GM12801 (cell line): ENCODE measurements at regions not wholly inside any gene's neighbourhood (a gene's known extent, or its start where the extent isn't known, plus 50 kb on each side); places are given as distances from the start of the nearest gene placed in this dataset.

Experiments used
- CTCF ChIP-seq: IDR thresholded peaks from one replicate; pipeline ENCODE4 v1.5.1; 2011; ENCODE audit warnings: control low read depth; ENCODE audit not compliant: insufficient read length; ENCODE audit errors: extremely low read depth

- TF ChIP-seq CTCF, result no peak
Observed at GRCh38 chr3:182683858-182684257, 109.4 kb upstream of the ATP11B start.

DNA sequence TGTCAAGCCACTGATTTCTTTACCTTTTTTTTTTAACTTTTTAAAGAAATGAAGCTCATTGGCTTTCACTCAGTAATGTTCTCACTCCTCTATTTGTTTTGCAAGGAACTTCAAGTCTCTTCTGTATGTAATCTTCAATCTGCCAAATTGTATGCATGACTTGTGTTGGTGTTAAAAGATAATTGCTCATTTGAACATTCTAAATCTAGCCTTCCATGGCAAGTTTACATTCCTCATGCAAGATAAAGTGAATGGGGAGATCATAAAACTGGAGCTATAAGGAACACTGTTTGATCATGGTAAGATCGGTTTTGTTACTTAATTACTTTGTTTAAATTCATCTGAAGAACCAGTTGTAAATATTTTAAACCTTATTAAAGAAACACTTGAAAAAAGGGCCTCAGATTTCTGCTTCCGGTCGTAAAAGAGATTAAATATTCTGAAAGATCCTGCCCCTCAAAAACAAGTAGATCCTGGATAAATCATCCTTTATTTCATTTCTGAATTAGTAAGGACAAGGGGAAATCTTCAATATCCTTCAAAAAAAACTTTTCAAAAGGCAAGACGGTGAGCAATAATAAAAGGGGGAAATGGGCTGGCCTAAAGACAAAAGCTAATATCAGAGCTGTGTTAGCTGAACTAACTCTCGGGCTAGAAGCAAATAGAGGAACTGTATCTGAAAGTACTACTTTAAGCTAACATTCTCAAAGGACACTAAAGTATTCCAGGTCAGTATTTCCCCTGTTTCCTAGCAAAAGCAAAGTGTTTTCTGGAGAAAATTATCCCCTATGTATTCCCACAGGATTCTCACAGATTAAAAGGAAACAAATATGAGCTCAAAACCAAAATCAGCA is 107.0 kb upstream of the ATP11B start:
- no peak for TF ChIP-seq CTCF

DNA sequence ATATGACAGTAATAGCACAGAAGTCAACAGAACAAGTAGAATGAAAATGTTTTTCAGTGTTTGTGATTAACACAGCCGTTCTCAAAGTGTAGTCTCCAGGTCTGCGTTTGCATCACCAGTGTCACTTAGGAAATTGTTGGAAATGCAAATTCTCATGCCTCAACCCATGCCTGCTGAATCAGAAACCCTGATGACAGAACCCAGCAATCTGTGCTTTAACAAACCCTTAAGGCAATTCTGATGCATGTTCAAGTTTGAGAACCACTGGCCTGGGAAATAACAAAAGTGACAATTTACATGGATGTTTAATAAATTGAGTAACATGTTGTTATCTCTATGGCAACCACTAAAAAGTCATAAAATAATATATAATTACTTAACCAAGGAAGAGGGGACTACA is 103.1 kb upstream of the ATP11B start:
- no peak for TF ChIP-seq CTCF

- TF ChIP-seq CTCF, result no peak
Observed at GRCh38 chr3:182692021-182692420, 101.3 kb upstream of the ATP11B start.

DNA sequence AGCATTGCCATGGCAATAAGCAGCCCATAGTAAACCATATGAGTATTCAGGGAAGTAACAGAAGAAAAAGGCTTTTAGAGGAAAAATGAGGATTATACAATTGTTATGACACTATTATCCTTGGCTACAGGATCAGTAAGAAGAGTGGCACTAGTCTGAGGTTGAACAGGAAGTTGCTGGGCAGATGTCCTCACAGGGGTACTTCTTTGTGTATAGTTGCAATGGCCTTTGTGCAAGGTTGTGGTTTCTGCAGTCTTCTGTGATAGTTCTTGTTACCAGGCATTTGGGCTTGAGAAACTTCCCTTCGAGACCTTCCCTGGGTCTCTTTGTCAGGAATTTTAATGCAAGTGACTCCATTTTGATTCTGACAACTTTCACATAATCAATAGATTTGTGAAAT is 100.6 kb upstream of the ATP11B start:
- TF ChIP-seq CTCF, result no peak

- TF ChIP-seq CTCF, result no peak
Observed at GRCh38 chr3:182693723-182694122, 99.6 kb upstream of the ATP11B start.

GRCh38 chr3:182696916-182697315 is 96.4 kb upstream of the ATP11B start:
- no peak for TF ChIP-seq CTCF
